HEK293T (cell line): ENCODE measurements at regions not wholly inside any gene's neighbourhood (a gene's known extent, or its start where the extent isn't known, plus 50 kb on each side); places are given as distances from the start of the nearest gene placed in this dataset.

Source experiments
- FOXM1 ChIP-seq: fragments of 450-650 bp; IDR thresholded peaks from 2 replicates; pipeline ENCODE4 v1.6.1; 2017; ENCODE audit warnings: mild to moderate bottlenecking, borderline replicate concordance
- SP1 ChIP-seq: fragments of 450-650 bp; IDR thresholded peaks from 2 replicates; pipeline ENCODE4 v1.6.1; 2017

GRCh38 chr6:141364232-141364631, 768.5 kb upstream of the GJE1 start:
- no peak for TF ChIP-seq SP1
- TF ChIP-seq FOXM1, result no peak
